Tibial artery (tissue), 4 donors: ENCODE measurements at regions not wholly inside any gene's neighbourhood (a gene's known extent, or its start where the extent isn't known, plus 50 kb on each side); places are given as distances from the start of the nearest gene placed in this dataset.
A peak's percentile ranks its signal among the peaks of the same experiment; 100 is the strongest.

Experiments
- DNase-seq, 2 donors: peaks; one replicate each; pipeline ENCODE4 v3.0.0-alpha.2; 2019
- H3K27ac ChIP-seq, 2 donors: fragments of 200-600 bp; sonication (generic) in 1 of 2; 1 replicate in 1 of 2; 2 replicates in 1 of 2; pipeline ENCODE4 v1.5.1; 2018 to 2019; ENCODE audit warnings: mild to moderate bottlenecking in 1 of 2
- H3K27me3 ChIP-seq, 2 donors: fragments of 200-600 bp; sonication (generic) in 1 of 2; one replicate each; pipeline versions ENCODE4 v1.5.1 to v1.6.0; 2016 to 2019
- H3K36me3 ChIP-seq, 3 donors: fragments of 200-600 bp; sonication (generic) in 2 of 3; one replicate each; pipeline ENCODE4 v1.5.1; 2016 to 2019; ENCODE audit warnings: mild to moderate bottlenecking in 2 of 3
- H3K4me1 ChIP-seq, 4 donors: fragments of 200-600 bp; sonication (generic) in 2 of 4; 1 replicate in 3 of 4; 2 replicates in 1 of 4; pipeline ENCODE4 v1.5.1; 2016 to 2019
- H3K4me3 ChIP-seq, 2 donors: fragments of 200-600 bp; sonication (generic) in 1 of 2; 1 replicate in 1 of 2; 2 replicates in 1 of 2; pipeline ENCODE4 v1.5.1; 2018 to 2019; ENCODE audit warnings: mild to moderate bottlenecking in 2 of 2
- H3K9me3 ChIP-seq, 3 donors: fragments of 200-600 bp; sonication (generic) in 1 of 3; one replicate each; pipeline ENCODE4 v1.5.1; 2016 to 2019
- intact Hi-C: fragments of 100-400 bp; cut with DNase I; formaldehyde crosslinking; loops from one replicate; pipeline ENCODE4 v1.15.0; 2023; ENCODE audit warnings: low total_unique reads
- TF ChIP-seq, protein P1 (sequence below), 2 experiments: fragments of 200-600 bp in 1 of 2; fragments of 450-650 bp in 1 of 2; IDR thresholded peaks; one replicate each; pipeline ENCODE4 v1.5.1; 2017 to 2019; ENCODE audit warnings: antibody characterized with exemption in 2 of 2, mild to moderate bottlenecking in 1 of 2, moderate library complexity in 1 of 2

- TF ChIP-seq, protein P1, sequence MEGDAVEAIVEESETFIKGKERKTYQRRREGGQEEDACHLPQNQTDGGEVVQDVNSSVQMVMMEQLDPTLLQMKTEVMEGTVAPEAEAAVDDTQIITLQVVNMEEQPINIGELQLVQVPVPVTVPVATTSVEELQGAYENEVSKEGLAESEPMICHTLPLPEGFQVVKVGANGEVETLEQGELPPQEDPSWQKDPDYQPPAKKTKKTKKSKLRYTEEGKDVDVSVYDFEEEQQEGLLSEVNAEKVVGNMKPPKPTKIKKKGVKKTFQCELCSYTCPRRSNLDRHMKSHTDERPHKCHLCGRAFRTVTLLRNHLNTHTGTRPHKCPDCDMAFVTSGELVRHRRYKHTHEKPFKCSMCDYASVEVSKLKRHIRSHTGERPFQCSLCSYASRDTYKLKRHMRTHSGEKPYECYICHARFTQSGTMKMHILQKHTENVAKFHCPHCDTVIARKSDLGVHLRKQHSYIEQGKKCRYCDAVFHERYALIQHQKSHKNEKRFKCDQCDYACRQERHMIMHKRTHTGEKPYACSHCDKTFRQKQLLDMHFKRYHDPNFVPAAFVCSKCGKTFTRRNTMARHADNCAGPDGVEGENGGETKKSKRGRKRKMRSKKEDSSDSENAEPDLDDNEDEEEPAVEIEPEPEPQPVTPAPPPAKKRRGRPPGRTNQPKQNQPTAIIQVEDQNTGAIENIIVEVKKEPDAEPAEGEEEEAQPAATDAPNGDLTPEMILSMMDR (IDR thresholded peaks at IDR 0.05), result no peak
- H3K4me3 ChIP-seq, result no peak overlapping the region
- no peak overlapping the region for H3K27ac ChIP-seq
- intact Hi-C loops, result no loop called here
- DNase-seq, result no peak
- H3K9me3 ChIP-seq, result no peaks in the 10 kb centered on the region
- H3K27me3 ChIP-seq, result no peaks in the 10 kb centered on the region
- H3K36me3 ChIP-seq, result no peaks in the 10 kb centered on the region
- H3K4me1 ChIP-seq, result no peaks in the 10 kb centered on the region
Observed at GRCh38 chrX:149322316-149322715, 182.8 kb downstream of the IDS start.

GRCh38 chrX:149313871-149314371 lies 191.2 kb downstream of the IDS start:
- Histone ChIP-seq H3K4me3 (no peak overlapping the region), H3K27ac (peak overlapping the region in 1 of 2 donors; percentile 28), H3K9me3 (no peaks in the 10 kb centered on the region), H3K36me3 (no peaks in the 10 kb centered on the region), H3K4me1 (peaks cover 0 to 14% (median 0%) of the 10 kb centered on the region in 4 donors), H3K27me3 (no peaks in the 10 kb centered on the region)
- peak in 1 of 2 donors; percentile 20 for DNase-seq
- TF ChIP-seq, protein P1 (IDR thresholded peaks at IDR 0.05), result no peak
- intact Hi-C loops, result no loop called here

DNA sequence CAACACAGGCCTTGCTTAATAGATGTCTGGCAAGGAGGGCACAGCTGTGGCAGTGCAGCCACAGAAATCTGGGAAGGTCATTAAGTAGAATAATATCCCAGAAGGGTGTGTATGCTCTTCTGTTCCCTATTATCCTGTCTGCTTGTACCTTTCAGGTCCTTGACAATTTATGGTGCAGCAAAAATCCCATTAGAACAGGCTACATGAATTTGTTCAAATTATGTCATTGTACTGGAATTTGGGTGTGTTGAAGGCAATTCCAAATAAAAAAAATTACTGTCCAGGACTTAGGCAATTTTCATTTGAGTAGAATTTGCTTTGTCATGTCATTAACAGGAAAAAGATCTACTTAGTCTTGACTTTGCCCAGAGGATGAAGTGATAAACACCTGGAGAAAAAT lies 192.1 kb downstream of the IDS start:
- no peaks in the 10 kb centered on the region for H3K27me3 ChIP-seq
- no peak for DNase-seq
- H3K27ac ChIP-seq, result no peak overlapping the region
- H3K9me3 ChIP-seq, result no peaks in the 10 kb centered on the region
- intact Hi-C loops, result no loop called here
- TF ChIP-seq, protein P1 (IDR thresholded peaks at IDR 0.05), result no peak
- H3K36me3 ChIP-seq, result no peaks in the 10 kb centered on the region
- no peak overlapping the region for H3K4me3 ChIP-seq
- peaks cover 0 to 14% (median 0%) of the 10 kb centered on the region in 4 donors for H3K4me1 ChIP-seq

GRCh38 chrX:149312097-149312496 lies 193.0 kb downstream of the IDS start:
- Histone ChIP-seq H3K4me1 (peaks cover 0 to 14% (median 0%) of the 10 kb centered on the region in 4 donors), H3K9me3 (no peaks in the 10 kb centered on the region), H3K27ac (no peak overlapping the region), H3K4me3 (no peak overlapping the region), H3K27me3 (no peaks in the 10 kb centered on the region), H3K36me3 (no peaks in the 10 kb centered on the region)
- DNase-seq, result no peak
- intact Hi-C loops, result no loop called here
- TF ChIP-seq, protein P1 (IDR thresholded peaks at IDR 0.05), result no peak

DNA sequence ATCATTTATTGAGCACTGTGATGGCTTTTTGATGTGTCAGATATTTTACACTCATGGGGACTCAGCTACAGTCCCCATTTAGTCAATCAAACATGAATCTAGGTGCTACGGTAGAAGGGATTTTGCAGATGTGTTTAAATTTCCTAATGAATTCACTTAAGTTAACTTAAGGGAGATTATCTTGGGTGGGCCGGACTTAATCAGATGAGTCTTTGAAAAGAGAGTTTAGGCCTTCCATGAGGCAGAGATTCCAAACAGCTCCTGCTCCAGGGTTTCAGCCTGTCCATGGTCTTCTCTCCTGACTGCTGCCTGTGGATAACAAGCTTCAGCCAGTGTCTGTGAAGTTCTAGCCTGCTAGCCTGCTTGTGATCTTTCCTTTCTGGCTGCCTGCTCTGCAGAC lies 202.4 kb downstream of the IDS start:
- H3K9me3 ChIP-seq, result no peaks in the 10 kb centered on the region
- H3K4me1 ChIP-seq, result no peaks in the 10 kb centered on the region
- no peaks in the 10 kb centered on the region for H3K36me3 ChIP-seq
- intact Hi-C loops, result no loop called here
- H3K27ac ChIP-seq, result no peak overlapping the region
- DNase-seq, result no peak
- TF ChIP-seq, protein P1 (IDR thresholded peaks at IDR 0.05), result no peak
- H3K27me3 ChIP-seq, result no peaks in the 10 kb centered on the region
- no peak overlapping the region for H3K4me3 ChIP-seq

- Histone ChIP-seq H3K27ac (no peak overlapping the region), H3K27me3 (no peaks in the 10 kb centered on the region), H3K9me3 (no peaks in the 10 kb centered on the region), H3K4me3 (no peak overlapping the region), H3K36me3 (no peaks in the 10 kb centered on the region), H3K4me1 (no peaks in the 10 kb centered on the region)
- DNase-seq, result no peak
- intact Hi-C loops, result no loop called here
- TF ChIP-seq, protein P1 (IDR thresholded peaks at IDR 0.05), result no peak
Observed at GRCh38 chrX:149298111-149298510, 207.0 kb downstream of the IDS start.
